HFF-Myc (cell line): ENCODE measurements at regions not wholly inside any gene's neighbourhood (a gene's known extent, or its start where the extent isn't known, plus 50 kb on each side); places are given as distances from the start of the nearest gene placed in this dataset.

Experiments used
- DNase-seq: peaks from one replicate; pipeline ENCODE4 v3.0.0-alpha.2; 2011; ENCODE audit warnings: low read depth; ENCODE audit errors: extremely low read depth
- H3K4me3 ChIP-seq: replicated peaks from 2 replicates; pipeline ENCODE4 v1.5.1; 2011; ENCODE audit warnings: low read depth, mild to moderate bottlenecking, control low read depth, low read length
- TF ChIP-seq, protein P1 (sequence below): IDR thresholded peaks from 2 replicates; pipeline ENCODE4 v1.5.1; 2012; ENCODE audit warnings: mild to moderate bottlenecking, low read depth, low read length, control low read depth; ENCODE audit errors: missing control alignments

GRCh38 chr10:61188101-61188500 is 244.1 kb upstream of the RHOBTB1 start:
- no peak for DNase-seq
- H3K4me3 ChIP-seq, result no peak overlapping the region
- TF ChIP-seq, protein P1, sequence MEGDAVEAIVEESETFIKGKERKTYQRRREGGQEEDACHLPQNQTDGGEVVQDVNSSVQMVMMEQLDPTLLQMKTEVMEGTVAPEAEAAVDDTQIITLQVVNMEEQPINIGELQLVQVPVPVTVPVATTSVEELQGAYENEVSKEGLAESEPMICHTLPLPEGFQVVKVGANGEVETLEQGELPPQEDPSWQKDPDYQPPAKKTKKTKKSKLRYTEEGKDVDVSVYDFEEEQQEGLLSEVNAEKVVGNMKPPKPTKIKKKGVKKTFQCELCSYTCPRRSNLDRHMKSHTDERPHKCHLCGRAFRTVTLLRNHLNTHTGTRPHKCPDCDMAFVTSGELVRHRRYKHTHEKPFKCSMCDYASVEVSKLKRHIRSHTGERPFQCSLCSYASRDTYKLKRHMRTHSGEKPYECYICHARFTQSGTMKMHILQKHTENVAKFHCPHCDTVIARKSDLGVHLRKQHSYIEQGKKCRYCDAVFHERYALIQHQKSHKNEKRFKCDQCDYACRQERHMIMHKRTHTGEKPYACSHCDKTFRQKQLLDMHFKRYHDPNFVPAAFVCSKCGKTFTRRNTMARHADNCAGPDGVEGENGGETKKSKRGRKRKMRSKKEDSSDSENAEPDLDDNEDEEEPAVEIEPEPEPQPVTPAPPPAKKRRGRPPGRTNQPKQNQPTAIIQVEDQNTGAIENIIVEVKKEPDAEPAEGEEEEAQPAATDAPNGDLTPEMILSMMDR, result no peak

GRCh38 chr10:61187601-61188000 is 243.6 kb upstream of the RHOBTB1 start:
- TF ChIP-seq, protein P1, result no peak
- DNase-seq, result no peak
- no peak overlapping the region for H3K4me3 ChIP-seq

DNA sequence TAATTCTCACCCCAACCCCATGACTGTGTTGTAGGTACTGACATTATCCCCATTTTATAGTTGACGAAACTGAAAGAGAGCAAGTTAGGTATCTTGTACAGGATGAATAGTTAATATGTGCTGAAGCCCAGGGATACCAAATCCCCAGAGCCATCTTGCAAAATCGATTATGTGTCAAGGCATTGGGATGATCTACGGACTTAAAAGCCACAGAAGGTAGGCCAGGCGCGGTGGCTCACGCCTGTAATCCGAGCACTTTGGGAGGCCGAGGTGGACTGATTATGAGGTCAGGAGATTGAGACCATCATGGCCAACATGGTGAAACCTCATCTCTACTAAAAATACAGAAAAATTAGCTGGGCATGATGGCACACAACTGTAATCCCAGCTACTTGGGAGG is 242.4 kb upstream of the RHOBTB1 start:
- H3K4me3 ChIP-seq, result no peak overlapping the region
- no peak for DNase-seq
- TF ChIP-seq, protein P1, result no peak

DNA sequence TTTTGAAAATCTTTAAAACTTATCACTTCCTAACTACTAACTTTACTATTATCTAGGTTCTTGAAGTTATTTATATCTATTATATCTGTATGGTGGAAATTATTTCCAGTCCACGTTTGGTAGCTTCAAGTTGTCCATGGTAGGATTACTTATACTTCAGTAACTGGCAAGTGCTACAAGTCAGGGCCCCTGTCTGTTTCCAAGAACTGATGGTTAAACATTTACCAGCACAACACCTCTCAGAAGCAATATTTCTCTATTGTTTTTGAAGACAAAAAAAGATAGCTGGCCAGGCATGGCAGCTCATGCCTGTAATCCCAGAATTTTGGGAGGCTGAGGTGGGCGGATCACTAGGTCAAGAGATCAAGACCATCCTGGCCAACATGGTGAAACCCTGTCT is 240.4 kb upstream of the RHOBTB1 start:
- no peak overlapping the region for H3K4me3 ChIP-seq
- DNase-seq, result no peak
- TF ChIP-seq, protein P1, result no peak

GRCh38 chr10:61183967-61184366 is 240.0 kb upstream of the RHOBTB1 start:
- TF ChIP-seq, protein P1, result no peak
- H3K4me3 ChIP-seq, result no peak overlapping the region
- no peak for DNase-seq

DNA sequence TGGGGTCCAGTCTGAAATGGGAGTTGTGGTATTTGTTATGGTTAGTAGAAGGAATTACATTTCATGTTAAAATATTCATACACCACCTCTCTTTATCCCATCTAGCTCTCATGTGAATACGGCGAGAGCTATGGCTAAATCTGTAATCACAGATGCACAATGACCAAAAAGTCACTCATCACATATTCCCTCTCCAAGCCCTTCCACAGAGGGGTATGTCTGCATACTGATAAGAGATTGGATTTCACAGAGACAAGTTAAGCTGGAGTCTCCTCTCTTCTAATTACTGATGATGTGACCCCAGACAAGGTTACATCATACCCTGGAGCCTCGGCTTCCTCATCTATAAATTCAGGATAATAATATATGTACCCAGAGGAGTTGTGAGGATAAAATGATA is 237.8 kb upstream of the RHOBTB1 start:
- H3K4me3 ChIP-seq, result no peak overlapping the region
- DNase-seq, result no peak
- TF ChIP-seq, protein P1, result no peak

DNA sequence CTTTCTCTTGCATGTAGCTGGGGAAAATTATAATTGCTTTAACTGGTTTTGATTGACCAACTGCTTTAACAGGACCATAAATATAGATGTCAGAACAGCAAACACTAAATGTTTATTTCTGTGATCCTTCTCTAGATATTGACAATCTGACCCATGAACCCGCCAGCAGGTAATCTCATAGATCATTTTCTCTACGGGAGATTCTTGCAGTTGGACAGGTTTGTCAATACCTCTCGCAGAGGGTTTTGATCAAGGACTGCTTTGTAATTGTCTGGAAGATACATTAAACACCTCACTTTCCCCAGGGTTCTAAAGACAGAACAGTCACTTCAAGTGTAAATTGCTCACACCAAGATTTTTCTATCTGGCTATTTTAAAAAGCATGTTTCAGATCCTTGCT is 235.8 kb upstream of the RHOBTB1 start:
- H3K4me3 ChIP-seq, result no peak overlapping the region
- DNase-seq, result no peak
- TF ChIP-seq, protein P1, result no peak
